ENCODE measurements at regions not wholly inside any gene's neighbourhood (a gene's known extent, or its start where the extent isn't known, plus 50 kb on each side); places are given as distances from the start of the nearest gene placed in this dataset.

- no peak overlapping the region for H2BK5ac ChIP-seq (ENCODE audit: low read depth, low read length)
- no peaks in the 10 kb centered on the region for H3K79me1 ChIP-seq (ENCODE audit: low read depth, low read length)
- H3K4me1 ChIP-seq (replicated peaks in 1 of 4; ENCODE audit: control insufficient read depth in 3 of 4, insufficient read depth in 4 of 4, low read length in 3 of 4), result no peaks in the 10 kb centered on the region
- H2BK120ac ChIP-seq (replicated peaks; ENCODE audit: low read depth, low read length), result no peak overlapping the region
- H3K4ac ChIP-seq (replicated peaks; ENCODE audit: insufficient read length, low read depth, low read length), result no peak overlapping the region
- no peak overlapping the region for H2BK15ac ChIP-seq (ENCODE audit: low read length)
- H3K27ac ChIP-seq (ENCODE audit: low read depth, low read length), result no peak overlapping the region
- no peak overlapping the region for H3K14ac ChIP-seq (ENCODE audit: insufficient read length)
- no peaks in the 10 kb centered on the region for H4K20me1 ChIP-seq (replicated peaks in 1 of 2; ENCODE audit: control insufficient read depth in 1 of 2, insufficient read depth in 2 of 2, low read length in 2 of 2)
- H4K8ac ChIP-seq (ENCODE audit: extremely low read depth, insufficient read depth, low read length), result no peak overlapping the region
- FAIRE-seq (no peak), DNase-seq (ENCODE audit: low read depth in 1 of 2, low spot score in 2 of 2) (no peak)
- H3K9me3 ChIP-seq (ENCODE audit: insufficient read depth in 2 of 2, low read depth in 1 of 2, low read length in 1 of 2), result no peaks in the 10 kb centered on the region
- no peaks in the 10 kb centered on the region for H3K36me3 ChIP-seq (ENCODE audit: control insufficient read depth in 2 of 4, insufficient read depth in 4 of 4, low read length in 3 of 4)
- ChIA-PET POLR2A (ENCODE audit: partially characterized antibody) (no interaction called here), CTCF (ENCODE audit: partially characterized antibody) (no interaction called here)
- no peak overlapping the region for H3K4me2 ChIP-seq (ENCODE audit: insufficient read depth in 1 of 2, low read depth in 2 of 2, low read length in 2 of 2)
- no peak overlapping the region for H3K23ac ChIP-seq (ENCODE audit: insufficient read length)
- WGBS, 2 experiments (ENCODE audit: extremely low coverage in 1 of 2, insufficient coverage in 1 of 2, insufficient read length in 1 of 2, insufficient replicate concordance in 2 of 2, low coverage in 1 of 2, low lambda C conversion rate in 2 of 2, missing lambda C conversion rate in 1 of 2), result 87% methylated on average over 4 of the region's 4 CpGs; no CpG with 5 or more reads in 1 of the 2 experiments
- no peak overlapping the region for H2AFZ ChIP-seq (ENCODE audit: low read length)
- H2BK20ac ChIP-seq (ENCODE audit: low read length), result no peak overlapping the region
- no peak overlapping the region for H4K91ac ChIP-seq (replicated peaks; ENCODE audit: insufficient read length, low read length)
- no peak overlapping the region for H3K9ac ChIP-seq (replicated peaks in 1 of 4; ENCODE audit: extremely low read depth in 1 of 4, low read depth in 3 of 4, low read length in 3 of 4)
- no peak overlapping the region for H2AK5ac ChIP-seq (ENCODE audit: low read depth, low read length)
- no peaks in the 10 kb centered on the region for H3K79me2 ChIP-seq (ENCODE audit: control insufficient read depth in 1 of 2, insufficient read depth in 2 of 2, low read length in 2 of 2)
- H3K27me3 ChIP-seq (replicated peaks in 1 of 4; ENCODE audit: control insufficient read depth in 3 of 4, extremely low read depth in 1 of 4, insufficient read depth in 3 of 4, low read length in 3 of 4), result no peaks in the 10 kb centered on the region
- no peak overlapping the region for H3K18ac ChIP-seq (ENCODE audit: extremely low read depth, low read length)
- no peaks in the 10 kb centered on the region for H3K23me2 ChIP-seq (ENCODE audit: low read depth, low read length)
- H3K4me3 ChIP-seq (ENCODE audit: extremely low read depth in 1 of 4, insufficient read depth in 2 of 4, low read depth in 3 of 4, low read length in 4 of 4), result no peak overlapping the region
- H4K5ac ChIP-seq (ENCODE audit: insufficient read length, low read depth, low read length), result no peak overlapping the region
- TF ChIP-seq CREB1 (IDR thresholded peaks at IDR 0.05) (no peak), KDM4A (IDR thresholded peaks at IDR 0.05; ENCODE audit: low read depth, low read length, severe bottlenecking) (no peak), RFX5 (IDR thresholded peaks at IDR 0.05; ENCODE audit: borderline replicate concordance, low read depth, low read length) (no peak), POLR2A (IDR thresholded peaks at IDR 0.05; ENCODE audit: control extremely low read depth in 1 of 2, low read depth in 2 of 2, low read length in 2 of 2) (no peak), JUND (IDR thresholded peaks at IDR 0.05; ENCODE audit: low read length) (no peak), TCF12 (IDR thresholded peaks at IDR 0.05; ENCODE audit: low read depth, low read length) (no peak), SRF (IDR thresholded peaks at IDR 0.05; ENCODE audit: low read depth, low read length) (no peak), CEBPB (IDR thresholded peaks at IDR 0.05; ENCODE audit: low read depth, low read length) (no peak), POU5F1 (IDR thresholded peaks at IDR 0.05; ENCODE audit: low read depth, low read length) (no peak)
- no peak overlapping the region for H2BK12ac ChIP-seq (ENCODE audit: low read depth, low read length)
- no peak overlapping the region for H3K56ac ChIP-seq (replicated peaks; ENCODE audit: insufficient read length, low read depth, low read length)
Measured at GRCh38 chr4:35175487-35175886, 1068.8 kb downstream of the ARAP2 start.
